ENCODE measurements at regions not wholly inside any gene's neighbourhood (a gene's known extent, or its start where the extent isn't known, plus 50 kb on each side); places are given as distances from the start of the nearest gene placed in this dataset.

DNA sequence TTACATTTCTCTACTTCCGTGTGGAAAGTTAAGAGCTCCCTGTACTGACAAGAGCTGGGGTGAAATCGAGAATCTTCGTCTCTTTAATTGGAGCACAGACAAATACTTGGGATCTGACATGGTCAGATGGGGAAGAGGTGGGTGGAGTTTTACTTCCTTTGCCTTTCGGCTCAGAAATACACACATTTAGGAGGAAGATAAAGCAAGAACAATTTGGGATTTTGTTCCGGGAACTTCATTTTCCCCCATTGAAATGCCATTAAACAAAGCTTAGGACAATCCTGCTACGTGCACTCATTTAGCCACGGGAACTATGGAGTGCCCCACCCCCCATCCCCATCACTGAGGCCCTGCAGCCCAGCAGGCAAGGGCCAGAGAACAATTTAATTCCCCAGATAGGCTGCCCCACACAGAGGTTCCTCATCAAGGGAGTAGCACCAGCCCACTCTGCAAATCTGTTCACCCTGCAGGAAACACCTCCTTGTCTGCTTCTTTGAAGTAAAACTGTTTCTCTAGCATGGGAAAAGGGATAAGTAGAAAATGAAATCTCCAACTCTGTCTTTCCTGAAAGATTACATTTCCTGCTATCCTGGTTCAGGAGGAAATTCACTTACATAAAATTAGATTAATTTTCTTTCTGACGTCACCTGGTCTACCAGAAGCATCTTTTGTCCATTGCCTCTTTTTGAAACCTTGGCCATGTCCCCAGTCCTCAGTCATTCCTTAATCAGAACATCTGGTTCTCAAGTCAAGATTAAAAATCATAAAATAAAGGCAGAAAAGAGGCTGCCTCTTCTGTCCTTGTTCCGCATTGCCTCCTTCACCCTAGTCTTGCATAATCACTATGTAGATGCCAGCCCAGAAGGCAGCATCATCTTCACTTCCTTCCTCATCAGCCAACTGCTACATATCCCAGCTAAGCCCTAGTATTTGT, 206.4 kb downstream of the ENC1 start:
- H3K9me3 Mint-ChIP-seq, result peaks cover 34% of the 10 kb centered on the region

DNA sequence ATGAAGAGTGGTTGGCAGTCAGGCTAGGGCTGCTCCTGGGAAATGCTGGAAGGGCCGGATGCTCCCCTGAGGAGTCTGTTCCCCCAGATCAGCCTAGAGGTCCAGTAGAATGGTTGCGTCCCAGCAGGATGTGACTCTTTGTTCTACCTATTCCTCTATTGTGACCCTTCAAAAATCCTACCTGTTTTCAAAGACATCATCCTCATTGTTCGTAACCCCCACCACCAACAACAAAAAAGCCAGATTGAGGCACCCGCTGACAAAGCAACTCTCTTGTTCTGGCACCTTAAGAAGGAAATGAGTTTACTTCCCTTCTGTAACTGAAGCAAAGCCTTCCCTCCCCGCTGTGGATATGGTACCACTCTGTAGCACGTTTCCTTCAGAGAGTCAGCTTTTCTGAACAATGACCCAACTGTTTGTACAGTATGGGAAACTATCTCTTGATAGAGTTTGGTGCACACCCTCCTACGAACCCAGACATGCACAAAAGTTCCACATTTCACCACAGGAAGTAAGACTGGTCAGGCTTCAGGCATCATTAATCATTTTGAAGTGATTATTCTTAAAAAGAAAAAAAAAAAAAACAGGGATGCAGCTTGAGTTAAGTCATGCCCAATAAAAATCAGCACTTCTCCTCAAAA, 207.2 kb downstream of the ENC1 start:
- no peak for DNase-seq
- H3K27ac Mint-ChIP-seq, result peak overlapping the region; percentile 15
- H3K9me3 Mint-ChIP-seq, result peaks cover 39% of the 10 kb centered on the region
- peak overlapping the region; percentile 26 for H3K4me3 Mint-ChIP-seq
- H3K4me1 Mint-ChIP-seq, result peaks cover 24% of the 10 kb centered on the region
- peaks cover under 1% of the 10 kb centered on the region for H3K36me3 Mint-ChIP-seq (ENCODE audit: low read depth)
- TF ChIP-seq, protein P1, sequence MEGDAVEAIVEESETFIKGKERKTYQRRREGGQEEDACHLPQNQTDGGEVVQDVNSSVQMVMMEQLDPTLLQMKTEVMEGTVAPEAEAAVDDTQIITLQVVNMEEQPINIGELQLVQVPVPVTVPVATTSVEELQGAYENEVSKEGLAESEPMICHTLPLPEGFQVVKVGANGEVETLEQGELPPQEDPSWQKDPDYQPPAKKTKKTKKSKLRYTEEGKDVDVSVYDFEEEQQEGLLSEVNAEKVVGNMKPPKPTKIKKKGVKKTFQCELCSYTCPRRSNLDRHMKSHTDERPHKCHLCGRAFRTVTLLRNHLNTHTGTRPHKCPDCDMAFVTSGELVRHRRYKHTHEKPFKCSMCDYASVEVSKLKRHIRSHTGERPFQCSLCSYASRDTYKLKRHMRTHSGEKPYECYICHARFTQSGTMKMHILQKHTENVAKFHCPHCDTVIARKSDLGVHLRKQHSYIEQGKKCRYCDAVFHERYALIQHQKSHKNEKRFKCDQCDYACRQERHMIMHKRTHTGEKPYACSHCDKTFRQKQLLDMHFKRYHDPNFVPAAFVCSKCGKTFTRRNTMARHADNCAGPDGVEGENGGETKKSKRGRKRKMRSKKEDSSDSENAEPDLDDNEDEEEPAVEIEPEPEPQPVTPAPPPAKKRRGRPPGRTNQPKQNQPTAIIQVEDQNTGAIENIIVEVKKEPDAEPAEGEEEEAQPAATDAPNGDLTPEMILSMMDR (IDR thresholded peaks at IDR 0.05), result no peak
- peaks cover 6% of the 10 kb centered on the region for H3K27me3 Mint-ChIP-seq (ENCODE audit: low read depth, poor library complexity)

More for the DNA sequence above, 206.4 kb downstream of the ENC1 start:
- TF ChIP-seq, protein P1 (IDR thresholded peaks at IDR 0.05), result no peak
- no peak for DNase-seq
- peaks cover 6% of the 10 kb centered on the region for H3K27me3 Mint-ChIP-seq (ENCODE audit: low read depth, poor library complexity)
- peaks cover 24% of the 10 kb centered on the region for H3K4me1 Mint-ChIP-seq
- no peaks in the 10 kb centered on the region for H3K36me3 Mint-ChIP-seq (ENCODE audit: low read depth)
- H3K27ac Mint-ChIP-seq, result peak overlapping the region; percentile 29
- H3K4me3 Mint-ChIP-seq, result peak overlapping the region; percentile 29

DNA sequence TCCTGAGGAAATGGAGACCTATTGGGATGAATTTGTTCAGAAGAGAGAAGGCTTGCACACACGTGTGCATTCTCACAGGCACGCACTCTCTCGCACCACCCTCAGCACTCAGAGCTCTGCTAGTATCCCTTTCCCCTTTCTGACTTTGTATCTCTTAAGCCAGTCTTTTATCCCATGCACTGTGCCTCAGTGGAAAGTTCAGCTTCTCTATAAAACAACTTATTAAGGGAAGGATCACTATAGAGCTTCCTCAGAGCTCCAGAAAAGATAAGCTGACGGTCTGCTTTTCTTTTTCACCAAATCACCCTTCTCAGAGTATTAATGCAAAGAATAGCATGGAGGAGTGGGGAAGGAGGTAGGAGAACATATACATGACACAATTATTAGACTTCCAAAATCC, 207.8 kb downstream of the ENC1 start:
- TF ChIP-seq, protein P1 (IDR thresholded peaks at IDR 0.05), result no peak
- Mint-ChIP-seq H3K36me3 (ENCODE audit: low read depth) (peaks cover 3% of the 10 kb centered on the region), H3K4me1 (peaks cover 24% of the 10 kb centered on the region), H3K9me3 (peaks cover 42% of the 10 kb centered on the region), H3K27ac (no peak overlapping the region), H3K27me3 (ENCODE audit: low read depth, poor library complexity) (peaks cover 6% of the 10 kb centered on the region), H3K4me3 (no peak overlapping the region)
- no peak for DNase-seq

DNA sequence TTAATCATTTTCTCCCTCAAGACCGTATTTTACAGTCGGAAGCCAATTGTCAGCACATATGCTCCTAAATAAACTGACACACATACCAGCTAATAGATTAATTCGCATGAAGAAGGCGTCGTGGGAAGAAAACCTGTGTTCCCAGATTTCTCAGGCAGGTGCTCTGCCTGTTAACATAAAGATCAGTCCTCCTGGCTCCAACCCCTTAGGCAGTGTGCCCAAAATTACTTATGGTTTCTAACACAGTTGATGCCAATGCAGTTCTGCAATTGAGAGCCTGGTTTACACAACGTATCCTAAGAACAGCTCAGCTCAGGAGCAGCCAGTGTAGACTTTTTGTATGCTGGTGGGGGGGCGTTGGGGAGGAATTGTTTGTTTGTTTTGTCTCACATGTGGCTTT, 208.3 kb downstream of the ENC1 start:
- TF ChIP-seq, protein P1 (IDR thresholded peaks at IDR 0.05), result no peak
- H3K27ac Mint-ChIP-seq, result peak overlapping the region; percentile 62
- peaks cover 3% of the 10 kb centered on the region for H3K36me3 Mint-ChIP-seq (ENCODE audit: low read depth)
- H3K9me3 Mint-ChIP-seq, result peaks cover 38% of the 10 kb centered on the region
- peaks cover 24% of the 10 kb centered on the region for H3K4me1 Mint-ChIP-seq
- H3K4me3 Mint-ChIP-seq, result no peak overlapping the region
- no peak for DNase-seq
- peaks cover 6% of the 10 kb centered on the region for H3K27me3 Mint-ChIP-seq (ENCODE audit: low read depth, poor library complexity)

DNA sequence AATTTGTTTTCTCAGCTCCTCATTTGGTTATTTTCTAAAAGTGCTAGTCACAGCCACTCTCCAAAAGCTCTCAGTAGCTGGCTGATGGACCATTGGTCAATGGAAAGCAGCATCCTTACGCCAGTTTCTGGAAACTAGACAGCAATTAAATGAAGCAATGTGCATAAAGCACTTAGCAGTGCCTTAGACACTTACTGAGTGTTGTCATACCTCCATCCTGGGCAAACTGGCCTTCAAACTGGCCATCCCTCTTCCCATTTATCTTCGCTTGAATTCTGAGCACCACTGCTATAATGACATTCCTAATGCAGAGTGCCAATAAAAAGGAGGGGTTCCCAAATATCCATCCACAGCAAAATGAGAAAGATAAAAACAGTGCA, 209.2 kb downstream of the ENC1 start:
- H3K4me3 Mint-ChIP-seq, result no peak overlapping the region
- H3K9me3 Mint-ChIP-seq, result peaks cover 29% of the 10 kb centered on the region
- peaks cover 6% of the 10 kb centered on the region for H3K27me3 Mint-ChIP-seq (ENCODE audit: low read depth, poor library complexity)
- peaks cover 3% of the 10 kb centered on the region for H3K36me3 Mint-ChIP-seq (ENCODE audit: low read depth)
- peaks cover 24% of the 10 kb centered on the region for H3K4me1 Mint-ChIP-seq
- no peak overlapping the region for H3K27ac Mint-ChIP-seq
- TF ChIP-seq, protein P1 (IDR thresholded peaks at IDR 0.05), result no peak
- no peak for DNase-seq
